SK-N-SH treated with all-trans-retinoic acid at 6 μM for 48 hours (cell line): ENCODE measurements at regions not wholly inside any gene's neighbourhood (a gene's known extent, or its start where the extent isn't known, plus 50 kb on each side); places are given as distances from the start of the nearest gene placed in this dataset.
"Not testable (repeated sequence)": the region's sequence is repeated elsewhere in the genome, so short reads cannot be mapped to it uniquely, and the experiment has no call there.

Experiments used
- ATAC-seq: fragments of 200-7000 bp; cut with Tn5 transposase; 3 replicates; pipeline ENCODE4 v1.9.1; 2020; ENCODE audit warnings: mild to moderate bottlenecking, moderate library complexity
- ARNTL ChIP-seq: fragments of 450-650 bp; formaldehyde crosslinking; IDR thresholded peaks from 2 replicates; pipeline ENCODE4 v1.5.0; 2020; ENCODE audit warnings: low read depth, mild to moderate bottlenecking, moderate library complexity, borderline replicate concordance
- BACH2 ChIP-seq: fragments of 250-450 bp; sonication (Bioruptor Pico); IDR thresholded peaks from 2 replicates; pipeline ENCODE4 v1.9.0; 2021; ENCODE audit warnings: mild to moderate bottlenecking, borderline replicate concordance
- CSDC2 ChIP-seq: fragments of 250-450 bp; sonication (Bioruptor Pico); IDR thresholded peaks from 2 replicates; pipeline ENCODE4 v1.5.0; 2020; ENCODE audit warnings: mild to moderate bottlenecking, moderate library complexity
- GLIS3 ChIP-seq: fragments of 250-450 bp; sonication (Bioruptor Pico); IDR thresholded peaks from 2 replicates; pipeline ENCODE4 v1.5.0; 2020; ENCODE audit warnings: mild to moderate bottlenecking, moderate library complexity
- OSR1 ChIP-seq: fragments of 250-450 bp; sonication (Bioruptor Pico); IDR thresholded peaks from 2 replicates; pipeline ENCODE4 v1.8.0; 2022; ENCODE audit warnings: moderate library complexity, mild to moderate bottlenecking, inconsistent platforms
- PATZ1 ChIP-seq: fragments of 250-450 bp; sonication (Bioruptor Pico); IDR thresholded peaks from 2 replicates; pipeline ENCODE4 v1.8.0; 2020; ENCODE audit warnings: mild to moderate bottlenecking, moderate library complexity, borderline replicate concordance
- POU6F1 ChIP-seq: fragments of 250-450 bp; sonication (Bioruptor Pico); IDR thresholded peaks from 2 replicates; pipeline ENCODE4 v1.8.0; 2021; ENCODE audit warnings: low read depth, mild to moderate bottlenecking, moderate library complexity, borderline replicate concordance
- PPARA ChIP-seq: fragments of 250-450 bp; sonication (Bioruptor Pico); IDR thresholded peaks from 2 replicates; pipeline ENCODE4 v1.5.0; 2020; ENCODE audit warnings: mild to moderate bottlenecking, borderline replicate concordance
- SNAI2 ChIP-seq: fragments of 250-450 bp; sonication (Bioruptor Pico); IDR thresholded peaks from 2 replicates; pipeline ENCODE4 v1.5.0; 2020; ENCODE audit warnings: mild to moderate bottlenecking, moderate library complexity
- TCF4 ChIP-seq: fragments of 250-450 bp; sonication (Bioruptor Pico); IDR thresholded peaks from 2 replicates; pipeline ENCODE4 v1.8.0; 2021; ENCODE audit warnings: mild to moderate bottlenecking, moderate library complexity, borderline replicate concordance
- TOX ChIP-seq: fragments of 250-450 bp; sonication (Bioruptor Pico); IDR thresholded peaks from 2 replicates; pipeline ENCODE4 v1.8.0; 2021; ENCODE audit warnings: mild to moderate bottlenecking, moderate library complexity, borderline replicate concordance
- ZC3H10 ChIP-seq: fragments of 250-450 bp; sonication (Bioruptor Pico); IDR thresholded peaks from 2 replicates; pipeline ENCODE4 v1.5.1; 2021; ENCODE audit warnings: mild to moderate bottlenecking, moderate library complexity
- ZFP3 ChIP-seq: fragments of 250-450 bp; sonication (Bioruptor Pico); IDR thresholded peaks from 2 replicates; pipeline ENCODE4 v1.5.0; 2020; ENCODE audit warnings: mild to moderate bottlenecking, moderate library complexity
- ZFP30 ChIP-seq: fragments of 450-650 bp; formaldehyde crosslinking; IDR thresholded peaks from 2 replicates; pipeline ENCODE4 v1.5.0; 2022; ENCODE audit warnings: mild to moderate bottlenecking, moderate library complexity
- ZNF70 ChIP-seq: fragments of 450-650 bp; formaldehyde crosslinking; IDR thresholded peaks from 2 replicates; pipeline ENCODE4 v1.5.0; 2020; ENCODE audit warnings: mild to moderate bottlenecking, moderate library complexity
- ZNF8 ChIP-seq: fragments of 450-650 bp; formaldehyde crosslinking; IDR thresholded peaks from 2 replicates; pipeline ENCODE4 v1.5.0; 2020; ENCODE audit warnings: mild to moderate bottlenecking, moderate library complexity
- TF ChIP-seq, protein P1 (sequence below): fragments of 250-450 bp; sonication (Bioruptor Pico); IDR thresholded peaks from 2 replicates; pipeline ENCODE4 v1.5.0; 2020; ENCODE audit warnings: mild to moderate bottlenecking, moderate library complexity
- TF ChIP-seq, protein P2 (sequence below): fragments of 250-450 bp; sonication (Bioruptor Pico); IDR thresholded peaks from 2 replicates; pipeline ENCODE4 v1.5.1; 2020; ENCODE audit warnings: low read depth, mild to moderate bottlenecking, moderate library complexity
- TF ChIP-seq, protein P3 (sequence below): fragments of 250-450 bp; sonication (Bioruptor Pico); IDR thresholded peaks from 2 replicates; pipeline ENCODE4 v1.5.1; 2021; ENCODE audit warnings: mild to moderate bottlenecking, moderate library complexity

GRCh38 chr4:64899563-64899962 is 490.3 kb upstream of the TECRL start:
- no peak for ATAC-seq
- TF ChIP-seq ZC3H10 (CRISPR knock-in tag) (no peak), BACH2 (CRISPR knock-in tag) (no peak), ZNF70 (CRISPR knock-in tag) (no peak), ZNF8 (no peak), TOX (no peak), OSR1 (CRISPR knock-in tag) (no peak), ARNTL (CRISPR knock-in tag) (no peak), PATZ1 (CRISPR knock-in tag) (no peak), POU6F1 (CRISPR knock-in tag) (no peak), TCF4 (CRISPR knock-in tag) (no peak), ZFP30 (CRISPR knock-in tag) (no peak), CSDC2 (CRISPR knock-in tag) (no peak), ZFP3 (CRISPR knock-in tag) (no peak), SNAI2 (CRISPR knock-in tag) (no peak), PPARA (CRISPR knock-in tag) (no peak)
- TF ChIP-seq, protein P1, sequence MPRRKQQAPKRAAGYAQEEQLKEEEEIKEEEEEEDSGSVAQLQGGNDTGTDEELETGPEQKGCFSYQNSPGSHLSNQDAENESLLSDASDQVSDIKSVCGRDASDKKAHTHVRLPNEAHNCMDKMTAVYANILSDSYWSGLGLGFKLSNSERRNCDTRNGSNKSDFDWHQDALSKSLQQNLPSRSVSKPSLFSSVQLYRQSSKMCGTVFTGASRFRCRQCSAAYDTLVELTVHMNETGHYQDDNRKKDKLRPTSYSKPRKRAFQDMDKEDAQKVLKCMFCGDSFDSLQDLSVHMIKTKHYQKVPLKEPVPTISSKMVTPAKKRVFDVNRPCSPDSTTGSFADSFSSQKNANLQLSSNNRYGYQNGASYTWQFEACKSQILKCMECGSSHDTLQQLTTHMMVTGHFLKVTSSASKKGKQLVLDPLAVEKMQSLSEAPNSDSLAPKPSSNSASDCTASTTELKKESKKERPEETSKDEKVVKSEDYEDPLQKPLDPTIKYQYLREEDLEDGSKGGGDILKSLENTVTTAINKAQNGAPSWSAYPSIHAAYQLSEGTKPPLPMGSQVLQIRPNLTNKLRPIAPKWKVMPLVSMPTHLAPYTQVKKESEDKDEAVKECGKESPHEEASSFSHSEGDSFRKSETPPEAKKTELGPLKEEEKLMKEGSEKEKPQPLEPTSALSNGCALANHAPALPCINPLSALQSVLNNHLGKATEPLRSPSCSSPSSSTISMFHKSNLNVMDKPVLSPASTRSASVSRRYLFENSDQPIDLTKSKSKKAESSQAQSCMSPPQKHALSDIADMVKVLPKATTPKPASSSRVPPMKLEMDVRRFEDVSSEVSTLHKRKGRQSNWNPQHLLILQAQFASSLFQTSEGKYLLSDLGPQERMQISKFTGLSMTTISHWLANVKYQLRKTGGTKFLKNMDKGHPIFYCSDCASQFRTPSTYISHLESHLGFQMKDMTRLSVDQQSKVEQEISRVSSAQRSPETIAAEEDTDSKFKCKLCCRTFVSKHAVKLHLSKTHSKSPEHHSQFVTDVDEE (CRISPR knock-in tag): no peak
- TF ChIP-seq, protein P2, sequence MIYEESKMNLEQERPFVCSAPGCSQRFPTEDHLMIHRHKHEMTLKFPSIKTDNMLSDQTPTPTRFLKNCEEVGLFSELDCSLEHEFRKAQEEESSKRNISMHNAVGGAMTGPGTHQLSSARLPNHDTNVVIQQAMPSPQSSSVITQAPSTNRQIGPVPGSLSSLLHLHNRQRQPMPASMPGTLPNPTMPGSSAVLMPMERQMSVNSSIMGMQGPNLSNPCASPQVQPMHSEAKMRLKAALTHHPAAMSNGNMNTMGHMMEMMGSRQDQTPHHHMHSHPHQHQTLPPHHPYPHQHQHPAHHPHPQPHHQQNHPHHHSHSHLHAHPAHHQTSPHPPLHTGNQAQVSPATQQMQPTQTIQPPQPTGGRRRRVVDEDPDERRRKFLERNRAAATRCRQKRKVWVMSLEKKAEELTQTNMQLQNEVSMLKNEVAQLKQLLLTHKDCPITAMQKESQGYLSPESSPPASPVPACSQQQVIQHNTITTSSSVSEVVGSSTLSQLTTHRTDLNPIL (CRISPR knock-in tag): no peak
- TF ChIP-seq, protein P3, sequence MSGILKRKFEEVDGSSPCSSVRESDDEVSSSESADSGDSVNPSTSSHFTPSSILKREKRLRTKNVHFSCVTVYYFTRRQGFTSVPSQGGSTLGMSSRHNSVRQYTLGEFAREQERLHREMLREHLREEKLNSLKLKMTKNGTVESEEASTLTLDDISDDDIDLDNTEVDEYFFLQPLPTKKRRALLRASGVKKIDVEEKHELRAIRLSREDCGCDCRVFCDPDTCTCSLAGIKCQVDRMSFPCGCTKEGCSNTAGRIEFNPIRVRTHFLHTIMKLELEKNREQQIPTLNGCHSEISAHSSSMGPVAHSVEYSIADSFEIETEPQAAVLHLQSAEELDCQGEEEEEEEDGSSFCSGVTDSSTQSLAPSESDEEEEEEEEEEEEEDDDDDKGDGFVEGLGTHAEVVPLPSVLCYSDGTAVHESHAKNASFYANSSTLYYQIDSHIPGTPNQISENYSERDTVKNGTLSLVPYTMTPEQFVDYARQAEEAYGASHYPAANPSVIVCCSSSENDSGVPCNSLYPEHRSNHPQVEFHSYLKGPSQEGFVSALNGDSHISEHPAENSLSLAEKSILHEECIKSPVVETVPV (CRISPR knock-in tag): no peak

GRCh38 chr4:64899030-64899429 is 489.8 kb upstream of the TECRL start:
- not testable (repeated sequence) for ATAC-seq

DNA sequence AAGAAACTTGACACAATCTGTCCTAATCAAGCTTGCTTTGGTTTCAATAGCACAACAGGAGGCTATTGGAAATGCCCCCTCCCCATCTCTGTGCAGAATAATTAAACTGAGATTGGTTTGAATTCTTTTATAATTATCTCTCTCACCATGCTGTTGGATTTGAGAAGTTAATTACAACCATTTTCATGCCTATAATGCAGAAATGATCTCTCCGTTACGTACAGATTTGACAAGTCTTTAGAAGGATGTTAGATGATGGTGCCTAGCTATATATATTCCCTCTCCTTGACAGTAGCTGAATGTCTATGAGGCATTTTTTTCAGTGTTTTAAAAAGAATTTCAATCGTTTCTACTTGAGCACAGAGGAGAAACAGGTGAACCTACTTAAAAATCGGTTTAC is 488.4 kb upstream of the TECRL start:
- TF ChIP-seq ZFP3 (CRISPR knock-in tag): no peak
- ATAC-seq: no peak

DNA sequence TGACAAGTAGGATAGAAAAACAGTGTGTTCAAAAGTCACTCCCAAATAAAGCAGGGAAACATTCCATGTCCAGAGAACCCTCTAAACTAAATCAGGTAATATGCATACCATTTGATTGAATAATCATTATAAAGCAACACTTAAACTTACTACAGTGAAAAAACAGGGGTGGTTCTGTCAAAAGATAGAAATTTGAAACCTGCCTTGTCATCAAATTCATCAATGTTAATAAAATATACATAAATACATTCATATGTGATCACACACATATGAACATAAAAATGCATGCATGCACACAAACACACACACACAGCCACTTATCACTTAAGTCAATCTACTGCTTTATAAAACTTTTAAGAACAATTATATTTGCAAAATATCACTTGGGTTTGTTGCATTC is 485.8 kb upstream of the TECRL start:
- TF ChIP-seq CSDC2 (CRISPR knock-in tag) (no peak), TOX (no peak), ZC3H10 (CRISPR knock-in tag) (no peak), OSR1 (CRISPR knock-in tag) (no peak), ZNF8 (no peak), GLIS3 (CRISPR knock-in tag) (no peak), POU6F1 (CRISPR knock-in tag) (no peak)
- no peak for ATAC-seq
